ENCODE measurements at regions not wholly inside any gene's neighbourhood (a gene's known extent, or its start where the extent isn't known, plus 50 kb on each side); places are given as distances from the start of the nearest gene placed in this dataset.

GRCh38 chr4:12958436-12958835, 525.7 kb downstream of the RAB28 start:
- H3K4me1 ChIP-seq (ENCODE audit: insufficient read depth, poor library complexity, severe bottlenecking), result no peaks in the 10 kb centered on the region
- H3K27me3 ChIP-seq (ENCODE audit: insufficient read depth, poor library complexity, severe bottlenecking), result no peaks in the 10 kb centered on the region
- DNase-seq (ENCODE audit: low spot score) (no peak), ATAC-seq (ENCODE audit: low read depth) (no peak)
- TF ChIP-seq CTCF (IDR thresholded peaks at IDR 0.05; ENCODE audit: poor library complexity, severe bottlenecking), result no peak
- H3K36me3 ChIP-seq (ENCODE audit: low read depth), result no peaks in the 10 kb centered on the region
- H3K9me3 ChIP-seq (ENCODE audit: severe bottlenecking), result no peaks in the 10 kb centered on the region
- no peak overlapping the region for H3K27ac ChIP-seq (ENCODE audit: poor library complexity, severe bottlenecking)
- no peak overlapping the region for H3K4me3 ChIP-seq (ENCODE audit: severe bottlenecking)

- DNase-seq (ENCODE audit: low spot score), result no peak
- TF ChIP-seq CTCF (IDR thresholded peaks at IDR 0.05; ENCODE audit: poor library complexity, severe bottlenecking), result no peak
- Histone ChIP-seq H3K4me1 (ENCODE audit: insufficient read depth, poor library complexity, severe bottlenecking) (no peaks in the 10 kb centered on the region), H3K36me3 (ENCODE audit: low read depth) (no peaks in the 10 kb centered on the region), H3K27me3 (ENCODE audit: insufficient read depth, poor library complexity, severe bottlenecking) (no peaks in the 10 kb centered on the region), H3K4me3 (ENCODE audit: severe bottlenecking) (no peak overlapping the region), H3K9me3 (ENCODE audit: severe bottlenecking) (no peaks in the 10 kb centered on the region), H3K27ac (ENCODE audit: poor library complexity, severe bottlenecking) (no peak overlapping the region)
- ATAC-seq (ENCODE audit: low read depth), result no peak
These were observed 527.0 kb downstream of the RAB28 start for GRCh38 chr4:12957108-12957507.

GRCh38 chr4:12956026-12956425, 528.1 kb downstream of the RAB28 start:
- Histone ChIP-seq H3K27me3 (ENCODE audit: insufficient read depth, poor library complexity, severe bottlenecking) (no peaks in the 10 kb centered on the region), H3K4me1 (ENCODE audit: insufficient read depth, poor library complexity, severe bottlenecking) (no peaks in the 10 kb centered on the region), H3K36me3 (ENCODE audit: low read depth) (no peaks in the 10 kb centered on the region), H3K4me3 (ENCODE audit: severe bottlenecking) (no peak overlapping the region), H3K27ac (ENCODE audit: poor library complexity, severe bottlenecking) (no peak overlapping the region), H3K9me3 (ENCODE audit: severe bottlenecking) (no peaks in the 10 kb centered on the region)
- DNase-seq (ENCODE audit: low spot score) (no peak), ATAC-seq (ENCODE audit: low read depth) (no peak)
- no peak for TF ChIP-seq CTCF (IDR thresholded peaks at IDR 0.05; ENCODE audit: poor library complexity, severe bottlenecking)

GRCh38 chr4:12949719-12950490, 534.2 kb downstream of the RAB28 start:
- no peaks in the 10 kb centered on the region for H3K4me1 ChIP-seq (ENCODE audit: insufficient read depth, poor library complexity, severe bottlenecking)
- H3K36me3 ChIP-seq (ENCODE audit: low read depth), result no peaks in the 10 kb centered on the region
- no peaks in the 10 kb centered on the region for H3K27me3 ChIP-seq (ENCODE audit: insufficient read depth, poor library complexity, severe bottlenecking)
- no peak for TF ChIP-seq CTCF (IDR thresholded peaks at IDR 0.05; ENCODE audit: poor library complexity, severe bottlenecking)
- no peak for ATAC-seq (ENCODE audit: low read depth)
- no peak overlapping the region for H3K27ac ChIP-seq (ENCODE audit: poor library complexity, severe bottlenecking)
- no peaks in the 10 kb centered on the region for H3K9me3 ChIP-seq (ENCODE audit: severe bottlenecking)
- no peak for DNase-seq (ENCODE audit: low spot score)
- H3K4me3 ChIP-seq (ENCODE audit: severe bottlenecking), result no peak overlapping the region

GRCh38 chr4:12943069-12943468, 541.1 kb downstream of the RAB28 start:
- Histone ChIP-seq H3K4me1 (ENCODE audit: insufficient read depth, poor library complexity, severe bottlenecking) (no peaks in the 10 kb centered on the region), H3K27ac (ENCODE audit: poor library complexity, severe bottlenecking) (no peak overlapping the region), H3K36me3 (ENCODE audit: low read depth) (no peaks in the 10 kb centered on the region), H3K4me3 (ENCODE audit: severe bottlenecking) (no peak overlapping the region), H3K9me3 (ENCODE audit: severe bottlenecking) (no peaks in the 10 kb centered on the region), H3K27me3 (ENCODE audit: insufficient read depth, poor library complexity, severe bottlenecking) (no peaks in the 10 kb centered on the region)
- DNase-seq (ENCODE audit: low spot score) (no peak), ATAC-seq (ENCODE audit: low read depth) (no peak)
- TF ChIP-seq CTCF (IDR thresholded peaks at IDR 0.05; ENCODE audit: poor library complexity, severe bottlenecking), result no peak

All from RWPE2 (cell line).